Coronary artery (tissue), 2 donors: ENCODE measurements at regions not wholly inside any gene's neighbourhood (a gene's known extent, or its start where the extent isn't known, plus 50 kb on each side); places are given as distances from the start of the nearest gene placed in this dataset.
A peak's percentile ranks its signal among the peaks of the same experiment; 100 is the strongest.

Experiments used
- DNase-seq: peaks from one replicate; pipeline ENCODE4 v3.0.0-alpha.2; 2017; ENCODE audit warnings: low spot score
- H3K27ac ChIP-seq, 2 donors: fragments of 200-600 bp; sonication (generic); one replicate each; pipeline ENCODE4 v1.5.1; 2016 to 2019
- H3K4me3 ChIP-seq: fragments of 200-600 bp; sonication (generic); 2 replicates; pipeline ENCODE4 v1.5.1; 2016; ENCODE audit warnings: mild to moderate bottlenecking, moderate library complexity
- CTCF ChIP-seq: fragments of 200-600 bp; sonication (generic); IDR thresholded peaks from one replicate; pipeline ENCODE4 v1.5.1; 2019; ENCODE audit warnings: antibody characterized with exemption

- no peak for DNase-seq
- Histone ChIP-seq H3K4me3 (no peak overlapping the region), H3K27ac (no peak overlapping the region)
- TF ChIP-seq CTCF = no peak
Measured at GRCh38 chr16:14011001-14011400, 60.1 kb upstream of the MRTFB start.

GRCh38 chr16:14011846-14012245 is 59.3 kb upstream of the MRTFB start:
- no peak for TF ChIP-seq CTCF
- no peak overlapping the region for H3K4me3 ChIP-seq
- H3K27ac ChIP-seq = no peak overlapping the region
- peak; percentile 71 for DNase-seq

GRCh38 chr16:14013145-14013570 is 58.0 kb upstream of the MRTFB start:
- peak overlapping the region; percentile 11 for H3K4me3 ChIP-seq
- no peak for DNase-seq
- no peak for TF ChIP-seq CTCF
- H3K27ac ChIP-seq = peak overlapping the region in 1 of 2 donors; percentile 81

GRCh38 chr16:14013571-14014283 is 57.4 kb upstream of the MRTFB start:
- peak overlapping the region; percentile 51 to 81 for H3K27ac ChIP-seq
- DNase-seq = peak; percentile 74

GRCh38 chr16:14014284-14014625 is 56.9 kb upstream of the MRTFB start:
- DNase-seq = no peak
- Histone ChIP-seq H3K4me3 (no peak overlapping the region), H3K27ac (peak overlapping the region; percentile 51 to 81)
- no peak for TF ChIP-seq CTCF

More at GRCh38 chr16:14013571-14014283, 57.4 kb upstream of the MRTFB start:
- TF ChIP-seq CTCF = no peak
- H3K4me3 ChIP-seq = peak overlapping the region; percentile 11

- no peak for DNase-seq
- Histone ChIP-seq H3K4me3 (peak overlapping the region; percentile 40), H3K27ac (peak overlapping the region; percentile 51 to 75)
- TF ChIP-seq CTCF = no peak
Measured at GRCh38 chr16:14015033-14015432, 56.1 kb upstream of the MRTFB start.

GRCh38 chr16:14015461-14015860 is 55.7 kb upstream of the MRTFB start:
- Histone ChIP-seq H3K27ac (peak overlapping the region; percentile 51 to 75), H3K4me3 (peak overlapping the region; percentile 40)
- peak; percentile 49 for DNase-seq
- no peak for TF ChIP-seq CTCF
